Neural crest cell (in vitro differentiated cells): ENCODE measurements at regions not wholly inside any gene's neighbourhood (a gene's known extent, or its start where the extent isn't known, plus 50 kb on each side); places are given as distances from the start of the nearest gene placed in this dataset.

Experiments
- DNase-seq: peaks from one replicate; pipeline ENCODE4 v3.0.0; 2021; ENCODE audit warnings: low read depth, mixed read lengths, low spot score
- H3K27ac Mint-ChIP-seq: one replicate; pipeline ENCODE4 v1.8.0; 2021; ENCODE audit warnings: mild to moderate bottlenecking, mixed read lengths; ENCODE audit not compliant: unreplicated experiment
- H3K27me3 Mint-ChIP-seq: 2 replicates; pipeline ENCODE4 v1.8.0; 2021; ENCODE audit warnings: low read depth, mild to moderate bottlenecking, mixed read lengths
- H3K36me3 Mint-ChIP-seq: 2 replicates; pipeline ENCODE4 v1.8.0; 2021; ENCODE audit warnings: low read depth, mild to moderate bottlenecking, mixed read lengths
- H3K4me1 Mint-ChIP-seq: 2 replicates; pipeline ENCODE4 v1.8.0; 2021; ENCODE audit warnings: mixed read lengths
- H3K4me3 Mint-ChIP-seq: one replicate; pipeline ENCODE4 v1.8.0; 2021; ENCODE audit warnings: mild to moderate bottlenecking, mixed read lengths
- H3K9me3 Mint-ChIP-seq: 2 replicates; pipeline ENCODE4 v1.8.0; 2021; ENCODE audit warnings: mixed read lengths
- TF ChIP-seq, protein P1 (sequence below): fragments of 200-600 bp; sonication (generic); conservative IDR thresholded peaks from 2 replicates; pipeline ENCODE4 v1.5.0; 2021; ENCODE audit warnings: antibody characterized with exemption, mild to moderate bottlenecking

- Mint-ChIP-seq H3K4me1 (no peaks in the 10 kb centered on the region), H3K36me3 (no peaks in the 10 kb centered on the region), H3K27me3 (no peaks in the 10 kb centered on the region), H3K9me3 (peaks cover 3% of the 10 kb centered on the region), H3K4me3 (no peak overlapping the region), H3K27ac (no peak overlapping the region)
- TF ChIP-seq, protein P1, sequence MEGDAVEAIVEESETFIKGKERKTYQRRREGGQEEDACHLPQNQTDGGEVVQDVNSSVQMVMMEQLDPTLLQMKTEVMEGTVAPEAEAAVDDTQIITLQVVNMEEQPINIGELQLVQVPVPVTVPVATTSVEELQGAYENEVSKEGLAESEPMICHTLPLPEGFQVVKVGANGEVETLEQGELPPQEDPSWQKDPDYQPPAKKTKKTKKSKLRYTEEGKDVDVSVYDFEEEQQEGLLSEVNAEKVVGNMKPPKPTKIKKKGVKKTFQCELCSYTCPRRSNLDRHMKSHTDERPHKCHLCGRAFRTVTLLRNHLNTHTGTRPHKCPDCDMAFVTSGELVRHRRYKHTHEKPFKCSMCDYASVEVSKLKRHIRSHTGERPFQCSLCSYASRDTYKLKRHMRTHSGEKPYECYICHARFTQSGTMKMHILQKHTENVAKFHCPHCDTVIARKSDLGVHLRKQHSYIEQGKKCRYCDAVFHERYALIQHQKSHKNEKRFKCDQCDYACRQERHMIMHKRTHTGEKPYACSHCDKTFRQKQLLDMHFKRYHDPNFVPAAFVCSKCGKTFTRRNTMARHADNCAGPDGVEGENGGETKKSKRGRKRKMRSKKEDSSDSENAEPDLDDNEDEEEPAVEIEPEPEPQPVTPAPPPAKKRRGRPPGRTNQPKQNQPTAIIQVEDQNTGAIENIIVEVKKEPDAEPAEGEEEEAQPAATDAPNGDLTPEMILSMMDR: no peak
- DNase-seq: no peak
Measured at GRCh38 chr2:15034860-15035259, 402.3 kb downstream of the LRATD1 start.

DNA sequence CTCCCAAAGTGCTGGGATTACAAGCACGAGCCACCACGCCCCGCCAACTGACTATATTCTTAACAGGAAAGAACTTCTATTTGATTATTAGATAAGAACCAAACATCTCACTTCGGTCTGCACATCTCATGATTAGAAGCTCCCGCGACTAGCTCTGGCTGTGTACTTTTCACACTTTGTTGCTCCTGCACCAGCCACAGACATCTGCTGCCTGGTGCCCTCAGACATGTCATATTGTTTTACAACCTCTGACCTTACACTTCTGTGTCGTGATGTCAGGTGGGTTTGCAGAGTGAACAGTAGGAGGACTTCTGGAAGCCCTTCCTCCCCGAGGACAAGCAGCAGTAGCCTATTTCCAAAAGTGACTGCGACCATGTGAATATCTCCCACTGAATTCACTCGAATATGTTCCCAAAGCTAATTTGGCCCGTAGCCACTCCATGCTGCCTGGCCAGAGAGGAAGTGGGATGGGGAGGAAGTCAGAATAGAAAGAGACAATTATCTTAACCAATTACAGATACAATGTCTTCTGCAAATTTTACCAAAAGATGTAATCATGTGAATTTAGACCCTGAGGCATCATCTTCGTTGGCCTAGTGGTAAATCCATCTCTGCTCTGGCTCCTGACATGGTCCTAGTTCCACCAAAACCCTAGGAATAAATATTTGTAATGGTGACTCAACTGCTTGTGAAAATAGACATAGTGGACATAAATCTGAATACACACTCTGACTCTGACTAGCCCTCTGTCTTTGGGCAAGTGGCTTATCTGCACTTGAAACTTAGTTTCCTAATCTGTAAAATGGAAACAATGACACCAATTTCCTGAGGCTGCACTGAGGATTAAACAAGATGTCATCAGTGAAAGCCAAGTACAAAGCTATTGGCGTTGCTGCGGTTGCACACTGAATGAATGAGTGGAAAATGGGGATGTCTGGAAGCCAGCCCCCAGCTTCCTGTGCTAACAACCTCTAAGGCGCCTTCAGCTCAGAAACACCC lies 406.1 kb downstream of the LRATD1 start:
- TF ChIP-seq, protein P1: no peak
- Mint-ChIP-seq H3K9me3 (peaks cover 3% of the 10 kb centered on the region), H3K27me3 (no peaks in the 10 kb centered on the region), H3K27ac (no peak overlapping the region), H3K4me1 (peaks cover 13% of the 10 kb centered on the region), H3K36me3 (no peaks in the 10 kb centered on the region), H3K4me3 (no peak overlapping the region)
- no peak for DNase-seq

GRCh38 chr2:15040429-15041084 lies 408.0 kb downstream of the LRATD1 start:
- no peak overlapping the region for H3K27ac Mint-ChIP-seq
- peaks cover 13% of the 10 kb centered on the region for H3K4me1 Mint-ChIP-seq
- no peaks in the 10 kb centered on the region for H3K36me3 Mint-ChIP-seq
- TF ChIP-seq, protein P1: no peak
- peaks cover under 1% of the 10 kb centered on the region for H3K9me3 Mint-ChIP-seq
- no peaks in the 10 kb centered on the region for H3K27me3 Mint-ChIP-seq
- H3K4me3 Mint-ChIP-seq: no peak overlapping the region
- no peak for DNase-seq

DNA sequence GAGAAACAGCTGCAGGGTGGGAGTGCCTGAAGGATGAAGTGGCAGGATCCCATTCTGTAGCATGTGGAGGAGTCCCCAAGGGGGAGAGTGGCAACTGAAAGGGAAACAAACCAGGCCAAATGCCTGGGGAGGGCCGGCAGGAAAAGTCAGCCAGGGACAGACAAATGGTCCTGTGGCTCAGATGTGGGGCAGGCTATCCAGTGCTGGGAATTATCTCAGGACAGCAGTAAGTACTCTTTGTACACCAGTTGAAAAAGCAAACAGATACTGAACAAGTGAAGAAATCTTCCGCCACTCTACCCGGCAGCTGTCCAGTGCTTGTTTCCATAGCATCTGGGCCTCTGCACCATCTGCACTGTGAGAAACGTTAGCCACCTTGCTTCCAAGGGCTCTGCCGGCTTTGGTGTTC lies 408.9 kb downstream of the LRATD1 start:
- no peaks in the 10 kb centered on the region for H3K36me3 Mint-ChIP-seq
- TF ChIP-seq, protein P1: no peak
- DNase-seq: no peak
- peaks cover 13% of the 10 kb centered on the region for H3K4me1 Mint-ChIP-seq
- H3K27ac Mint-ChIP-seq: no peak overlapping the region
- H3K4me3 Mint-ChIP-seq: no peak overlapping the region
- no peaks in the 10 kb centered on the region for H3K27me3 Mint-ChIP-seq
- no peaks in the 10 kb centered on the region for H3K9me3 Mint-ChIP-seq

GRCh38 chr2:15042801-15043217 lies 410.3 kb downstream of the LRATD1 start:
- Mint-ChIP-seq H3K9me3 (no peaks in the 10 kb centered on the region), H3K27me3 (no peaks in the 10 kb centered on the region), H3K36me3 (no peaks in the 10 kb centered on the region), H3K4me3 (no peak overlapping the region), H3K27ac (no peak overlapping the region), H3K4me1 (peaks cover 13% of the 10 kb centered on the region)
- DNase-seq: no peak
- TF ChIP-seq, protein P1: no peak
